OCI-LY3 (cell line): ENCODE measurements at regions not wholly inside any gene's neighbourhood (a gene's known extent, or its start where the extent isn't known, plus 50 kb on each side); places are given as distances from the start of the nearest gene placed in this dataset.

ENCODE experiments used
- H2AFZ ChIP-seq: fragments of 200-600, 300-600 bp; shearing (Covaris generic); 2 replicates; pipeline ENCODE4 v1.6.0; 2014; ENCODE audit warnings: antibody characterized with exemption, low read depth, low read length
- H3K27ac ChIP-seq: fragments of 200-600, 300-600 bp; sonication (generic); 2 replicates; pipeline ENCODE4 v1.5.1; 2014; ENCODE audit warnings: mild to moderate bottlenecking, low read length, moderate library complexity, mixed read lengths
- H3K27me3 ChIP-seq: fragments of 200-600, 300-600 bp; sonication (generic); 2 replicates; pipeline ENCODE4 v1.6.1; 2014; ENCODE audit warnings: low read depth, low read length, mixed read lengths
- H3K36me3 ChIP-seq: fragments of 200-600, 300-600 bp; sonication (generic); replicated peaks from 2 replicates; pipeline ENCODE3; 2014; ENCODE audit warnings: low read depth, low read length, mixed read lengths
- H3K4me1 ChIP-seq: fragments of 300-600, 200-600 bp; sonication (generic); 2 replicates; pipeline ENCODE4 v1.6.1; 2014; ENCODE audit warnings: low read length, mixed read lengths
- H3K4me2 ChIP-seq: fragments of 200-600, 300-600 bp; sonication (generic); 2 replicates; pipeline ENCODE4 v1.6.1; 2014; ENCODE audit warnings: low read length, mixed read lengths
- H3K4me3 ChIP-seq: fragments of 300-600, 200-600 bp; sonication (generic); 2 replicates; pipeline ENCODE4 v1.5.1; 2014; ENCODE audit warnings: antibody characterized with exemption, mild to moderate bottlenecking, low read length, moderate library complexity
- H3K79me2 ChIP-seq: fragments of 300-600, 200-600 bp; shearing (Covaris generic); 2 replicates; pipeline ENCODE4 v1.6.1; 2014; ENCODE audit warnings: mild to moderate bottlenecking, low read length, mixed read lengths
- H3K9ac ChIP-seq: fragments of 300-600, 200-600 bp; shearing (Covaris generic); 2 replicates; pipeline ENCODE4 v1.6.0; 2014; ENCODE audit warnings: mild to moderate bottlenecking, low read length, moderate library complexity
- H3K9me3 ChIP-seq: fragments of 200-600, 300-600 bp; shearing (Covaris generic); 2 replicates; pipeline ENCODE4 v1.6.1; 2014; ENCODE audit warnings: low read length, mixed read lengths; ENCODE audit not compliant: insufficient read depth
- H4K20me1 ChIP-seq: fragments of 200-600, 300-600 bp; sonication (generic); 2 replicates; pipeline ENCODE4 v1.6.1; 2016; ENCODE audit warnings: low read length, mixed read lengths; ENCODE audit not compliant: insufficient read depth
- EZH2phosphoT487 ChIP-seq: fragments of 200-600 bp; shearing (Covaris generic); IDR thresholded peaks from 2 replicates; pipeline ENCODE4 v1.6.1; 2018; ENCODE audit warnings: antibody characterized with exemption, mixed run types, low read depth
- TF ChIP-seq, protein P1 (sequence below): fragments of 200-600, 300-600 bp; sonication (generic); IDR thresholded peaks from 2 replicates; pipeline ENCODE4 v1.5.1; 2014; ENCODE audit warnings: antibody characterized with exemption, low read length, low read depth

DNA sequence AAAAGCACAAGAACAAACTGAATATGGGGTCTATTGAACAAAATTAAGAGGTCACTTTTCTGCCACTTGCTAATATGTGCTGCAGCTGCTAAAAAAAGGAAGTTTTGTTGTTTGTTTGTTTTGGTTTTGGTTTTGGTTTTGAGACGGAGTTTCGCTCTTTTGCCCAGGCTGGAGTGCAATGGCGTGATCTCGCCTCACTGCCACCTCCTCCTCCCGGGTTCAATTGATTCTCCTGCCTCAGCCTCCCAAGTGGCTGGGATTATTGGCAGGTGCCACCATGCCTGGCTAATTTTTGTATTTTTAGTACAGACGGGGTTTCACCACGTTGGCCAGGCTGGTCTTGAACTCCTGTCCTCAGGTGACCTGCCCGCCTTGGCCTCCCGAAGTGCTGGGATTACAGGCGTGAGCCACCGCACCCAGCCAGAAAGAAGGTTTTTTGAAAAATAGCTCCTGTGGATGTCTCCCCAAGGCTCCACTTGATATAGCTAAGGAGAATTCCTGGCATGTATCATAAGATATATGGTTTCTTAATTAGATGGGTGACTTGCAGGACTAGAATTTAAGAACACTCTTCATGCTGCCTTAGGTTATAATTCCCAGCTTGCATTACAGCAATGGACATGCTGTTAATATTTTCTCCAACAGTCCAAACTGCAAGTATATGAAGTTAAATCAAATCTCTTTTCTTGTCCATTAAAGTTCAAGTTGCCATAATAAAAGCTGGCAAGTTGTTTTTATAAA lies 237.6 kb upstream of the AMIGO2 start:
- peaks cover 62% of the 10 kb centered on the region for H3K4me1 ChIP-seq
- TF ChIP-seq EZH2phosphoT487 = no peak
- TF ChIP-seq, protein P1, sequence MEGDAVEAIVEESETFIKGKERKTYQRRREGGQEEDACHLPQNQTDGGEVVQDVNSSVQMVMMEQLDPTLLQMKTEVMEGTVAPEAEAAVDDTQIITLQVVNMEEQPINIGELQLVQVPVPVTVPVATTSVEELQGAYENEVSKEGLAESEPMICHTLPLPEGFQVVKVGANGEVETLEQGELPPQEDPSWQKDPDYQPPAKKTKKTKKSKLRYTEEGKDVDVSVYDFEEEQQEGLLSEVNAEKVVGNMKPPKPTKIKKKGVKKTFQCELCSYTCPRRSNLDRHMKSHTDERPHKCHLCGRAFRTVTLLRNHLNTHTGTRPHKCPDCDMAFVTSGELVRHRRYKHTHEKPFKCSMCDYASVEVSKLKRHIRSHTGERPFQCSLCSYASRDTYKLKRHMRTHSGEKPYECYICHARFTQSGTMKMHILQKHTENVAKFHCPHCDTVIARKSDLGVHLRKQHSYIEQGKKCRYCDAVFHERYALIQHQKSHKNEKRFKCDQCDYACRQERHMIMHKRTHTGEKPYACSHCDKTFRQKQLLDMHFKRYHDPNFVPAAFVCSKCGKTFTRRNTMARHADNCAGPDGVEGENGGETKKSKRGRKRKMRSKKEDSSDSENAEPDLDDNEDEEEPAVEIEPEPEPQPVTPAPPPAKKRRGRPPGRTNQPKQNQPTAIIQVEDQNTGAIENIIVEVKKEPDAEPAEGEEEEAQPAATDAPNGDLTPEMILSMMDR = no peak
- H3K4me3 ChIP-seq = no peak overlapping the region
- peak overlapping the region; percentile 43; the same call in 1 of the 2 replicates for H3K9ac ChIP-seq
- no peaks in the 10 kb centered on the region for H4K20me1 ChIP-seq
- peaks cover 3% of the 10 kb centered on the region; the same call in 1 of the 2 replicates for H3K9me3 ChIP-seq
- no peak overlapping the region for H2AFZ ChIP-seq
- H3K4me2 ChIP-seq = peak overlapping the region; percentile 48
- no peaks in the 10 kb centered on the region for H3K27me3 ChIP-seq
- H3K27ac ChIP-seq = peak overlapping the region; percentile 80
- H3K36me3 ChIP-seq = peaks cover 6% of the 10 kb centered on the region
- no peaks in the 10 kb centered on the region for H3K79me2 ChIP-seq

DNA sequence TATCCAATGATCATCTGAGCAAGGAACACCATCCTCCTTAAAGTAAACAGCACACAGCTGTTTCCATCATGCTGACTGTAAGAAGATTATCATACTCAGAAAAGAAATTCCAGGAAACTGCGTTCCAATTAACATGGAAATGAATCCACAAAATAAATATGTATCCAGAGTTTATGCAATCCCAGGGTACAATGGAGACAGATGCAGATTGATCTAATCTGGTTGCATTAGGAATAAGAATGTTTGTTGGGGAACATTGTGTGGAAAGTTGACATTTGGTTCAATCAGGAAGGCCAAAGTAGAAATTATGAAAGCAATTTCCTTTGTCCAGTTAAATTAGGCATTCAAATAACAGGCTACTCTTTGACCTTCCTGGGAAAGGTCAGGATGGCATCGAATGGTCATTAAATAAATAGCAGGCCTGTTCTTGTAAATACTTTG lies 236.9 kb upstream of the AMIGO2 start:
- no peak for TF ChIP-seq EZH2phosphoT487
- TF ChIP-seq, protein P1 = no peak
- peak overlapping the region; percentile 48 for H3K4me2 ChIP-seq
- H3K9me3 ChIP-seq = peaks cover 3% of the 10 kb centered on the region; the same call in 1 of the 2 replicates
- H3K4me1 ChIP-seq = peaks cover 68% of the 10 kb centered on the region
- no peak overlapping the region for H2AFZ ChIP-seq
- H3K36me3 ChIP-seq = peaks cover 6% of the 10 kb centered on the region
- H3K27me3 ChIP-seq = no peaks in the 10 kb centered on the region
- no peak overlapping the region for H3K4me3 ChIP-seq
- H4K20me1 ChIP-seq = no peaks in the 10 kb centered on the region
- H3K27ac ChIP-seq = peak overlapping the region; percentile 80
- H3K9ac ChIP-seq = peak overlapping the region; percentile 43
- no peaks in the 10 kb centered on the region for H3K79me2 ChIP-seq

DNA sequence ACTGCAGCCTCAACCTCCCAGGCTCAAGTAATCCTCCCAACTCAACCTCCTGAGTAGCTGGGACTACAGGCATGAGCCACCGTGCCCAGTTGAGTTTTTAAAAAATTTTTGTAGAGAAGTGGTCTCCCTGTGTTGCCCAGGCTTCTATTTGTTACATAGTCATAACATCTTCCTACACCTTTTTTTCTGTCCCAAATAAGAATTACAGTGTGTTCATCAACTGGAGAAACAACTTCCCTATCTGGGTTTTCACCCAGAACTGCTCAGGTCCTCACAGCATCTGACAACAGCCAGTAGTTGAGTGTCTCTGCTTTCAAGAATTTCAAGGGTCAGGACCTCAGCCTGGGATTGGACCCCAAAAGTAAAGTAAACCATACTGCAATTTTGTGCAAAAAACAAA lies 235.2 kb upstream of the AMIGO2 start:
- peaks cover 14% of the 10 kb centered on the region for H3K36me3 ChIP-seq
- H3K27ac ChIP-seq = peak overlapping the region; percentile 97
- peaks cover 3% of the 10 kb centered on the region; the same call in 1 of the 2 replicates for H3K9me3 ChIP-seq
- H2AFZ ChIP-seq = no peak overlapping the region
- no peaks in the 10 kb centered on the region for H4K20me1 ChIP-seq
- H3K4me3 ChIP-seq = no peak overlapping the region
- no peaks in the 10 kb centered on the region for H3K79me2 ChIP-seq
- H3K27me3 ChIP-seq = no peaks in the 10 kb centered on the region
- peaks cover 77% of the 10 kb centered on the region for H3K4me1 ChIP-seq
- TF ChIP-seq EZH2phosphoT487 = no peak
- TF ChIP-seq, protein P1 = no peak
- H3K4me2 ChIP-seq = peak overlapping the region; percentile 15
- H3K9ac ChIP-seq = peak overlapping the region; percentile 46; the same call in 1 of the 2 replicates

DNA sequence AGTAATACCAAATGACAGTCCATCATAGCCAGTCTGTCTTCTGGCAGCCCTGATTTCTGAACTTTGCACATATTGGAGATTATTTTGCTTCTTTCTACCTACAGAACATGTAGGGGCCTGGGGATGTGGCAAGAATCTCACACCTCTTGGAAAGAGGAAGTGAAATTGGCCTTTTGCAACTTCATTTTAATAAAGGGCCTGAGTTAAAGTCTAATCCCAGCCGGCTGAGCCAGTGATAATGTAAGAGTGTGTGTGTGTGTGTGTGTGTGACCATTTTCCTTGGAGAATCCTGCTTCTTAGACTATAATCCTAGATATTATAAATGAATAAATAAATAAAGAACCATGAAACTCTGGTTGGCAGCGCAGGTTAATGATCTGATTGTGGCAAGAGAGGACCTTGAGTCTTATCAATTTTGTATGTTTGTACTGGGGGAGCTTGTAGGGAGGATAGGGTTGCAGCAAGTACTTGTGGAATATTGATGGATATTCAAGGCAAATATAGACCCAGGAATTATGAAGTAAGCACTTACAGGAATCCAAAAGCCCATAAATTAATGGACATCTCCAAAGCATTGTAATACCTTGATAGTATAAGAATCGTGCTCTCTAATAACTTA lies 233.2 kb upstream of the AMIGO2 start:
- peaks cover 82% of the 10 kb centered on the region for H3K4me1 ChIP-seq
- H3K27ac ChIP-seq = peak overlapping the region; percentile 97
- H4K20me1 ChIP-seq = no peaks in the 10 kb centered on the region
- H3K36me3 ChIP-seq = peaks cover 11% of the 10 kb centered on the region
- H3K27me3 ChIP-seq = no peaks in the 10 kb centered on the region
- H3K9ac ChIP-seq = peak overlapping the region; percentile 73
- no peak for TF ChIP-seq EZH2phosphoT487
- TF ChIP-seq, protein P1 = no peak
- H3K79me2 ChIP-seq = no peaks in the 10 kb centered on the region
- H2AFZ ChIP-seq = no peak overlapping the region
- H3K4me3 ChIP-seq = no peak overlapping the region
- H3K9me3 ChIP-seq = peaks cover 3% of the 10 kb centered on the region; the same call in 1 of the 2 replicates
- H3K4me2 ChIP-seq = peak overlapping the region; percentile 42
